SKM-1 treated with dmso at 0.1 percent for 144 hours (cell line): ENCODE measurements at regions not wholly inside any gene's neighbourhood (a gene's known extent, or its start where the extent isn't known, plus 50 kb on each side); places are given as distances from the start of the nearest gene placed in this dataset.
"Not testable (repeated sequence)": the region's sequence is repeated elsewhere in the genome, so short reads cannot be mapped to it uniquely, and the experiment has no call there.

ENCODE experiments used
- DNase-seq: peaks from one replicate; lab custom pipeline; 2025; ENCODE audit not compliant: unreplicated experiment; lab: John Stamatoyannopoulos, UW

DNA sequence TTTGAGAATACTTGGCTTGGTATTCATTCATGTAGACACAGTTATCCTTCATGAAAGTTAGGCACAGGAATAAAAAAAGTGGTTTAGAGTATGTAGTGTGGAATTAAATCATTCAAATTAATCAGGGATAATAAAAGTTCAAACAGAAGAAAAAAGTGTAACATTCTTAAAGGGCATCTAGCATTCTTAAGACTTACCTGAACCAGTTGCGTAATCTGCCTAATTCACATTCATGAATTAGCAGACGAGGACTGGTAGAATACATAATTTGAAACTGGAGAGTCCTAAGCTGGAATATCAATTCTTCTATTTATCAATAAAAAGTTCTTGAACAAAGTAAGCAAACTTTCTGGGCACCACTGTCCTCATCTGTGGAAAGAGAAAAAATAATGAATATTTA is 157.0 kb upstream of the DEPDC1 start:
- no peak for DNase-seq

DNA sequence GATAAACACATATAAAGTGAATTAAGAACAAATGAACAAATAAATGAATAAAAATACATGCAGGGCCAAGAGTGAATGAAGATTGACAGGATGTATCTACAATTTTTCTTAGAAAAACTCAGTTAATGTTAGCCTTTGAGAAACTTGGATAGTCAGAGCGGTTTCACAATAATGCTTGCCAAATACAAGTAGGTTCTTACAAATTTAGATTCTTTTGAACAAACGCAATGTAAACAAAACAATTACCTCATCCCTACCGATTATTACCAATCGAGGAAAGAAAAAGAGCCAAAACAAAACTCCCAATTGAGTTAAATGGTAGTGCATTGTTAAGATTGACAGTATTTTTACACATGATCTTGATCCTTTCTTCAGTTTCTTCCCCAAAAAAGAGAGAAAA is 176.9 kb upstream of the DEPDC1 start:
- no peak for DNase-seq

DNA sequence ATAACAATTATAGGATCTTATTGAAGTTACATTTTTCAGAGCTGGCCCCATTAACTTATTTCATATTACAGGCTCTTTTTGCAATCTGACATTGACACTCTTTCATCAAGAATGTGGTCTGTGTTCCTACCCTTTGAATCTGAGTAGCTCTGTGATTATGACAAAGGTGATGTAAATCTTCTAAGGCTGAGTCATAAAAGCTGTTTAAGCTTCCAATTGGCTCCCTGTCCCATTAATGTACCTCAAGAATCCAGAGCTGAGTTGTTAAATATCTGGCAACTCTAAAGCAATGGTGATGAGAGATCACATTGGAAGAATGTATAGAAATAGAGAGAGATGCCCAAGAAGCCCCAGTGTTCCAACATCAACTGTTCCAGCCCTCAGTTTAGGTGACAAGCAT is 178.5 kb upstream of the DEPDC1 start:
- no peak for DNase-seq

DNA sequence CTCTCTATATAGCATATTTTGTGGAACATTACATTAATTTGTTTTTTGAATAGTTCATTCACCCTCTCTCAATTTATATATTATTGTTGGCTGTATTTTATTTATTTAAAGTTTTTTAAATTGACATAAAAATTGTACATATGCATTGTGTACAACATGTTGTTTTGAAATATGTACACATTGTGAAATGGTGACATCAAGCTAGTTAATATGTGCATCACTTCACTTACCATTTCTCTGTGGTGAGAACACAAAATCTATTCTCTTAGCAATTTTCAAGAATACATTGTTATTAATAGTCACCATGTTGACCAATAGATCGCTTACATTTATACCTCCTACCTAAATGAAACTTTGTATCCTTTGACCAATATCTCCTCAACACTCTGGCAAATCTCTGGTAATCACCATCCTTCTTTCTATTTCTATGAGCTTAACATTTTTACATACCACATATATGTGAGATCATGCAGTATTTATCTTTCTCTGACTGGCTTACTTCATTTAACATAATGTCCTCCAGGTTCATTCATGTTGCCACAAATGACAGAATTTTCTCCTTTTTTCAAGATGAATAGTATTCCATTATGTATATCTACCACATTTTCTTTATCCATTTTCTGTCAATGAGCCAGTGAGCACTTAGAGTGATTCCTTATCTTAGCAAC is 180.9 kb upstream of the DEPDC1 start:
- DNase-seq: no peak

DNA sequence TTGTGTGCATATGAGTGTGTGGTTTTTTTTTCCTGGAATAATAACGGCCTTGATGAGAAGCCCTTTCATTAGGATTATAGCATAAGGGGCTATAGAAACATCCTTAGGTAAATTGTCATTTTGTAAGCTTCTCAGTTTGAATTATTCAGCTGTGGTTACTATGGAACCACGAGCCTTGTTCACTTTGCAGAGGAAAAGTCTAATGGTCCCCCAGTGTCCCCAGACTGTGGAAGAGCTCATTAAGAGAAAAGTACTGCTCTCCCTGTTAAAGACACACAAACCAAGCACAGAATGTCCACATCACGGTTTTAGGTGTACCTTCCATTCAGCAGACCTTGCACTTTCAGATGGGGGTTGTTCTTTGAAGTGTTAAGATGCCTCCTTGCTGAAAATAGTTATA is 199.3 kb upstream of the DEPDC1 start:
- no peak for DNase-seq

DNA sequence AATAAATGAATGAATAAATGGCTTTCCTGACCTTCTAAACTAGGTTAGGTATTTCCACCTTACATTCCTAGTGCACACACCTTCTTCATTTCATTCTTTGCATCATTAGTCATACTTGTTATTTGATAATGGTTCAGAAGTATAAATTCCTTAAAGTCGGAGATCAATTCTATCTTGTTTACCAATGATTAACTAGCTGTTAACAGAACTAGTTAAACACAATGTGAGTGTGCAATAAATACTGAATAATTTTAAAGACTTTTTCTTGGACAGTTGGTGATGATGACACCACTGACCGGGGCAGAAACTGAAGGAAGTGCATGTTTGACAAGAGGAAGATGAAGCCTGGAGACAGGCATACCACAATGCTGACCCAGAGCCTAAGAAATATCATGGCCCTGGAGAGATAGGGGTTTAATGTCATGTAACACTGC is 207.1 kb upstream of the DEPDC1 start:
- DNase-seq: no peak

DNA sequence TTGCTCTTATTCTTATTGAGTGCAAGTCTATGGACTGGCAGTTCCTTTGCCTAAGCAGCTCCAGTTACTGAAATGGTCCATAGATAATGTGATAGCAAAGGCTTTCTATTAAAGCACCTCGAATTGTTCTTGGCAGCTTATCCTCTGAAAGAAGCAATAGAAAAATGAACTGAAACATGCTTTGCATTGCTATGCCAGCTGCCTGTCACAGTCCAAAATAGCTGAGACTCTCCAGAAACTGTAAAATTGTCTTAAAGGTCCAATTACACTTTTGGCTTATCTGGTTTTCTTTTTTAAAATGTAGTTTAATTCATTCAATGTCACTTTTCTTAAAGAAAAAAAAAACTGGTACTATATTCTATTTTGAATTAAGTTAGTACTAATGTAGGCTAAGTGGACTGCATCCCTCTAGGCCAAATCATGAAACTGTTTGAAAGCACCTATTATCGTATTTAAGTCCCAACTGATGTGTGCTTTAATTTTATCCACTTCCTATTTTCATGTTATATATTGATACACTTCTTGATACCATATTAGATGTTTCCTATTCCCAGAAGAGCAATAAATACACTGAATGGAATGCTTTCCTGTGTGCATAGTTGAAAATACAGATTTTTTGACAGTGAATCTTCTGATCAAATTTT is 208.0 kb upstream of the DEPDC1 start:
- no peak for DNase-seq

DNA sequence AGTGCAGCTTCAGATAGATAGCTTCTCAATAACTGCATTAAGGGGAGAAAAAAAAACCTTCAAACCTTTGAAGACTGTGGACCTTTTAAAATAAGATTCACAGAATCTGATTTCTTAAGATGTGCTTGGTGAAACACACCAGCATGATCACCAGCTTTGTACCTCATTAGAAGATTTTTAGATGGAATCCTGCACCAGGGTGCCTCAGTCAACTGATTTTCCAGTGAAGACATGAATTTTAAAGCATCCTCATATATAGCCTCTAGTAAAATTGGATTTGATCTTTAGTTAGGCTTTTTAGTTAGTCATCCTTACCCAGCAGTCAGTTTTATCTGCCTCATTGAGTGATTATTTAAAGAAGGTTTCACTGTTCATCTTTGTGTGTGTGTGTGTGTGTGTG is 208.6 kb upstream of the DEPDC1 start:
- DNase-seq: no peak

DNA sequence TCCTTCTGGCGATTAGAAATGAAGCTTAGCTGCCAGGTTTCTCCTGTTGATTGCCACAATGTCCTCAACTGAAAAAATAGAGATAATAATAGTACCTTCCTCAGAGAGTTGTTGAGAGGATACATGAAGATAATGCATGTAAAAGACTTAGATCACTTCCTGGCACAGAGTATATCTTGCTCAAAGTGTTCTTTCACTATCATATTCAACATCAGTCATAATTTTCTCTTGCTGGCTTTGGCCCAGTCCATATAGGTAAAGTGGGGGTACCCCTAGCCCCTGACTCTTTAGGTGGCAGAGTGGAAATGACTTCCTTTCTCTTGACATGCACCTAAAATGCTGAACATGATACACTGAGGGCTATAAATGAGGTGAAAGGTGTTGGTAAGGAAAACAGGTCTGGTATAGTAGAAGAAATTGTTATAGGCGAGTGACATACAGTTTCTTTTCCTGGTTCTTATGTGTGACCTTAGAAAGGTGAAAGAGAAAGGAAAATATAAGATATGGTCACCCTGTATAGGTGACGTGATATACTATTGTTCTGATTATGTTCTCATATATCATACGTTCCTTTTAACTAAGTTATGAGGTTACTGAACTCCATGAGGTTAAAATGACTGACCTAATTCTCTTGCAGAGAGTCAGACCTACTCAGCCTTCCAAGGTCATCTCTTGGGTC is 209.9 kb upstream of the DEPDC1 start:
- DNase-seq: no peak

DNA sequence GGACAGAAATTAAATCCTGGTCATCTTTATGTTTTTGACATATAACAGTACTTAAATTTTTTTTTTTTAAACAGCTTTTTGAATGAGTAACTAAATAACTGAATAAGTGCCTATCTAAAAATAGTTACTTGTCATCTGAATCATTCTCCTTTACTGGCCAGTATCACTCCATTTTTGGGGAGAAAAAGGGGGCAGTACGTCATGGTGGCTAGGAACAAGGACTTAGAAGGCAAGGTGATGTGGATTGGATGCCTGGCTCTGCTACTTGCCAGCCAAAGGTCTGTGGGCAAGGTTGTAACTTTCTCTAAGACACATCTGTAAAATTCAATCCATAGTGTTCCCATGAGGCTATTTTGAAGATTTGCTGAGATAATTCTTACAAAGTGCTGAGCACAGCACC is 220.4 kb upstream of the DEPDC1 start:
- DNase-seq: no peak

DNA sequence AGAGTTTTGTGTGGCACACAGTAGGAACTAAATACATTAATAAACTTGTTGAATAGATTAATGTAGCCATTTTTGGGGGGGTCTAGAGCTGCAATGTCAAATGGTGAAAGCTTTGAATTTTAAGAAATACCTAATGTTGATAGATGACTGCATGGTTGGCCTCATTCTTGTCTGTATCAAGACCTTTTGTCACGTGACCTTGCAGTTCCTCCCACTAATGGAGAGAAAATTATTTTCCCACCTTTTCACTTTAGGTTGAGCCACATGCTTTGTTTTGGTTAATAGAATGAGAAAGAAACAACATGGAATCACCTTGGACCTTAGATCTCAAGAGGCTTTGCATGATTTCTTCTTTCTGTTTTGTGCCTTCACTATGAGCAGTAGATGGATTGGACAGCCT is 223.6 kb upstream of the DEPDC1 start:
- no peak for DNase-seq

DNA sequence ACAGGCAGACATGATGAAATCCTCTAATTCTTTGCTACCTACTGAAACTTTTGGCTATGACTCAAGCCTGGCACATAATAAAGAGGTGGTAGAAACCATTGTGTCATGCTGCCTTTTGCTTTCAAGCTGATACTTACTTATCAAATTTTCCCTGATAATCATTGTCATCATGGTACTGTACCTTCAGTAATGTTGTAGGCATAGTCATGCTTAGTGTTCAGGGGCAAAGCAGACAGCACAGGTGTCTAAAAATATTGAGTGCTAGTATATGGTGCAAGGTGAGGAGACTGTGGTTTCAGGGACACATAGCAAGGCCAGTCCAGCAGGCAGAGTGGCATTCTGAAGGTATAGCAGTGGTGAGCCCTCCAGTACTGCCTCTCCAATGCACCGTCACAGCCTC is 226.9 kb upstream of the DEPDC1 start:
- no peak for DNase-seq

DNA sequence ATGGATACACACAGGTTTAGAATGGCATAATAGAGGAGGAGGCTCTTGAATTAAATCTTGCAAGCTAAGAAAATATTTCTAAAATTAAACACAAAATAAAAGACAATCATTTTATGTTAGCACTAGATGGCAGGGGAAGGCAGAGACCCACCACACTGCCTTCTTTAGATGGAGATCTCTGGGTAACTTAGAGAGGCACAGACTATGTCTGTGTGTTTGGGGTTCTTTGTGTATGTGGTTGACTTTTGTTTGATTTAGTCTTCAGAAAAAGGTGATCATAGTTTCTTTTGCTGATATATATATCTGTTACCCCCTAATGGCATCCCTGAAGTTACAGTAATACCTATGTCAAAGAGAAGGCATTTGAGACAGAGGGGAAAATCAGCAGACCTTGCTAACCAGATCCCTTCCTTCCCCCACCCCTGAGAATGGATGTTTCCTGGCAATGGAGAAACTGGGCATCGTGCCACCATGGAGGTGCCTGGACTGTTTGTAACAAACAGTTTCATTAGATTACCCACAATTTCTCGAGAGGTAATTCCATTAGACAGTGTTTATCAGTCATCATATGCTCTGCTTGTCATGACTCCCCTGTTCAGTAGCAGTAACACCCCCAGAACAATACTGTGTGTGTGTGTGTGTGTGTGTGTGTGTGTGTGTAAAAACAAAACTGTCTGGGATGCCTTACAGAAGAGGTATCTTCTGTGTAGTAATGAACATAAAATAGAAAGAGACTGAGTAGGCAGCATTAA is 228.3 kb upstream of the DEPDC1 start:
- DNase-seq: no peak

DNA sequence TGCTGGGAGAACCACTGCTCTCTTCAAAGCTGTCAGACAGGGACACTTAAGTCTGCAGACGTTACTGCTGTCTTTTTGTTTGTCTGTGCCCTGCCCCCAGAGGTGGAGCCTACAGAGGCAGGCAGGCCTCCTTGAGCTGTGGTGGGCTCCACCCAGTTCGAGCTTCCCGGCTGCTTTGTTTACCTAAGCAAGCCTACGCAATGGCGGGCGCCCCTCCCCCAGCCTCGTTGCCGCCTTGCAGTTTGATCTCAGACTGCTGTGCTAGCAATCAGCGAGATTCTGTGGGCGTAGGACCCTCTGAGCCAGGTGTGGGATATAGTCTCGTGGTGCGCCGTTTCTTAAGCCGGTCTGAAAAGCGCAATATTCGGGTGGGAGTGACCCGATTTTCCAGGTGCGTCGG is 242.6 kb upstream of the DEPDC1 start:
- DNase-seq: not testable (repeated sequence)

DNA sequence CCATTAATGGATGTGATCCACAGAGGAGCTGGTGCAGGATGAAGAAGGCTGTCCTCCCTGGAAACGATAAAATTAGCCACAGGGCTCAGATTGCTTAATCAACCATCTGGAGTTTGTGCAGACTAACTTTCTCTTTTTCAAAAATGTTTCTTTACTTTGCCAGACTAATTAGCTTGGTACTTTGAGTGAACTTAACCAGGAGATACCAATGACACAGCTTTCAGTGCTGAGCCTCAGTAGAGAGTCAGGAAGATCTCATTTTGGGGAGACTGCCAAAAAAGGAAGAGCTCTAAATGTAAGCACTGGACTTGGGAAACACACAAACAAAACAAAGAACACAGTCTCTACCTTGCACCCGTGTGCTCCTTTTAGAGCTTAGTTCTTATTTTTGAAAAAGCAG is 248.1 kb upstream of the DEPDC1 start:
- no peak for DNase-seq

DNA sequence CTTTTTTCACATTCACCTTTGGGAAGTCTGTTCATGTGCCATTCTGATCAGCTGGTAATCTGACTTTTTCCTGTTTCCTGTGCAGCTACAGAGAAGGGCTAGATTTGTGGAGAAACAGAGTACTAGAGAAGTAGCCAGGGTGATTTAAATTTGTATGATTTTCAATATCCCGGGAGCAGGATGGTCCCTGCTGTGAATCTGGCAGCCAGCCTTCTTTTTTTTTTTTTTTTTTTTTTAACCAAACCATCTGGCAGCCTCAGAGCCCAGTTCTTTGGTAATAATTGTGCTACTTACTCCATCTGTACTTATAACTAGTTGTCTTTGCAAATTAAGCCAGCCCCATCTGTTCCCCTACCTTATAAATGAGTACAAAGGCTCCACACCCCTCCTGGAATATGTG is 248.6 kb upstream of the DEPDC1 start:
- no peak for DNase-seq

DNA sequence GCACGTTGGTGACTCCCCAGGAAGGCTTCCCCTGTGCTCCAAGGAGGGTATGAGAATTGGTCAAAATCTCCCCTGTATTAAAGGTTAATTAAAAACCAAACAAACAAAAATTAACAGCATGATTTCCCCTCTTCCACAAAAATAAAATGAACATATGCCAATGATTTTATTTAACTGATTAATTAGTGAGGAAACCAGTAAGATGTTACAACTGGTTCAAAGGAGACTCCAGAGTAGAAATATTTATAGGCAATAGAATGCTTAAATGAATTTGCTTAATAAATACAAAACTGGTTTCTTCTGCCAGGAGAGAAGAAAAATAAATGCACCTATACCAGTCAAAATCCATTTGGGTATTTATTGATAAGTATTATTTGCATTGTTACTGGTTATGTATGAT is 249.5 kb upstream of the DEPDC1 start:
- no peak for DNase-seq

DNA sequence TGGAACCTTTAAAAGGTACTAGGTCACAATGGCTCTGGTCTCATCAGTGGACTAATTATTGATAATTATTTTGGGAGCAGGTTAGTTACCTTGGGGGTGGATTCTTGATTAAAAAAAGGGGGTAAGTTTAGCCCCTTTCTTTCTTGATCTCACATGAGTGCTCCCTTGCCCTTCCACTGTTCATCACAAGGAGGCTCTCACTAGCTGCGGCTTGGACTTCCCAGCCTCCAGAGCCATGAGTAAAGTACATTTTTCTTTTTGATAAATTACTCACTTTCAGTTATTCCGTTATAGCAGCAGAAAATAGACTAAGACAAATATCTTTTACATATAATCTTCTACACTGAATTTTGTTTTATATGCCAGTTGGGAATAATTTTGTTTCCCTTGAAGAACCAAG is 254.8 kb upstream of the DEPDC1 start:
- DNase-seq: no peak

DNA sequence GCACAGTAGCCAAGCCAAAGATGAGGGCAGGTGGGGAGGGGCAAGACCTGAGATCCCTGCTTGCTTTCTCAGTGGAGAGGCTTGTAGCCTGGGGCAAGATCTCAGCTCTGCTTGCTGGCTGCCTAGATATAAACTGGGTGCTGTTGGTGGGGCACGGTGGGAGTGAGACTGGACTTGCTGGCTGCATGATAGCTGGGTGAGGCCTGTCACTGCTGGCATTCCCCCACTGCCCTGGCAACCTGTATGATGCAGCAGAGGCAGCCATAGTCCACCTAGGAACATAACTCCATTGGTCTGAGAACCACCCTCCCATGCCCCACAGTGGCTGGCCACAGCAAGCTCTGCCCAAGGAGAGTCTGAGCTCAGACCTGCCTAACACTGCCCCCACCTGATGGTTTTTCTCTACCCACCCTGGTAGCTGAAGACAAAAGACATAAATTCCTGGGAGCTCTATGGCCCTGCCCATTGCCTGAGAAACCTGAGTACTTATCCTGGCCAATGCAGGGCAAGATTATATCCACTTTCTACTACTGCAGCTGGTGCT is 261.9 kb upstream of the DEPDC1 start:
- DNase-seq: no peak

DNA sequence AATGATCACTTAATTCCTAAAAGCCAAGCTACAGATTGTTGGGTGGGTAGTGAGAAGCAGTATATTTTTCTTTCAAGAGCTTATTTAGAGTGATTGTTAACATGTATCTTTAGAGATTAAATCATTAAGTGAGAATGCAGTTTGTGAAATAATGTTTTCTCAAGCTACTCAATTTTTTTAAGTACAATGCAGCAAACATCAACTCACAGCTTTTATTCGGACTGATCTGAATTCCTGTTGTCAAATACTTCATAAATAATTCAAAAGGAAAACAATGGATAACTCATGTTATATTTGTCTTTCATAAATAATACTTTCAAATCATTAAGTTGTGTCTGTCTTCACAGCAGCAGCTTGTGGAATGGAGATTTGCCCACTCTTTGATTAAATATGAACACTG is 271.1 kb upstream of the DEPDC1 start:
- no peak for DNase-seq

DNA sequence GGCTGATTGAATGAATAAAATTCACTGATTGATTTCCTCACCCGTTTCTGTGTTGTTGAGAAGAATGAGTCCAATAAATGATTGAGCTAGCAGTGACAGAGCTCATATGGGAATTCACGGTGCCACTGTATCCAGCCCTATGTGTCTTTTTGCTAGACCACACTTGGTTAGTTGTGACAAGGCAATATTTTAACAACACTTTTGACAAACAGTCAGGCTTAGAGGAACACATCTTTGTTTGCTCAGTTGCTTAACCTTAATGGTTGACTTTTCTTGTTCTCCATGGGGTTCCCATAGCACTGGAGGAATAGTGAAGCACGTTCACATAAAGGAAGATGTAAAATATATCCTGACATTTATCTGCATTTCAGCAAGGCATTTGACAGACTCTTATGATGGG is 273.9 kb upstream of the DEPDC1 start:
- DNase-seq: no peak

DNA sequence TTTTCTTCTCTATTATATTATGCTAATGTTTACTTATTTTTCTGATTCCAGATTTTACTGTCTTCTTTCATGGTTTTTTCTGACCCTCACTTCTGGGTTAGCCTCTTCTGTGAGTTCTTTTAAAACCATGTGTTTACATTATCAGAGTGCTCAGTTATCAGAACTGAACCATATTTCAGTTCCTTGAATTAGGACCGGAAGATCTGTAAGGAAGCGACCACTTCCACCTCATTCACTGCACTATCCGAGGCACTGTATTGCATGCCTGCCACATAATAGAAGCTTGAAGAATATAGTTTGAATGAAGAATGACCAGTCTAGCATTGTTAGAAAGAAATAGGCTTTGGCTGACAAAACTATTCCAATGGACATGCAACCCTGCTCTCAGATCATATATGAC is 281.0 kb upstream of the DEPDC1 start:
- no peak for DNase-seq
